Activated T-cell treated with anti-CD3 and anti-CD28 coated beads for 1 hour (primary cell): ENCODE measurements at regions not wholly inside any gene's neighbourhood (a gene's known extent, or its start where the extent isn't known, plus 50 kb on each side); places are given as distances from the start of the nearest gene placed in this dataset.

Source experiments
- DNase-seq: peaks from one replicate; pipeline ENCODE4 v3.0.0-alpha.2; 2020; ENCODE audit warnings: low read depth

DNA sequence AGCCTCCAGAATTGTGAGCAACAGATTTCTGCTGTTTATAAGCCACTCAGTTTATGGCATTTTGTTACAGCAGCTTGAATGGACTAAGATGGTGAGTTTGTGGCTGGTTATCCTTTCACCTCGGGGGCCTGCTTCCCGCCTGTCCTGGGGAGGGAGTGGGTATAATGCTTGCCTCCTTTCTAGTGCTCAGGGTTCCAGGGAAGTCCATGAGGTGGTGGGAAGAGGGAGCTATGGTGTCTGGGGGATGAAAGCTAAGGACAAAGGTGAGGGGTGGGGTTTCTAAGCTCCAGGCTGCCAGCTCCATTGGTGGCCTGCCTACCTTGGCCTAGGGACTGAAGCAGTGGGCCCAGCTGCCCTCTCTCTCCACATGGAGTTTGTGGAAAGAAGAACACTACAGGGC is 50.2 kb upstream of the SDK2 start:
- no peak for DNase-seq

DNA sequence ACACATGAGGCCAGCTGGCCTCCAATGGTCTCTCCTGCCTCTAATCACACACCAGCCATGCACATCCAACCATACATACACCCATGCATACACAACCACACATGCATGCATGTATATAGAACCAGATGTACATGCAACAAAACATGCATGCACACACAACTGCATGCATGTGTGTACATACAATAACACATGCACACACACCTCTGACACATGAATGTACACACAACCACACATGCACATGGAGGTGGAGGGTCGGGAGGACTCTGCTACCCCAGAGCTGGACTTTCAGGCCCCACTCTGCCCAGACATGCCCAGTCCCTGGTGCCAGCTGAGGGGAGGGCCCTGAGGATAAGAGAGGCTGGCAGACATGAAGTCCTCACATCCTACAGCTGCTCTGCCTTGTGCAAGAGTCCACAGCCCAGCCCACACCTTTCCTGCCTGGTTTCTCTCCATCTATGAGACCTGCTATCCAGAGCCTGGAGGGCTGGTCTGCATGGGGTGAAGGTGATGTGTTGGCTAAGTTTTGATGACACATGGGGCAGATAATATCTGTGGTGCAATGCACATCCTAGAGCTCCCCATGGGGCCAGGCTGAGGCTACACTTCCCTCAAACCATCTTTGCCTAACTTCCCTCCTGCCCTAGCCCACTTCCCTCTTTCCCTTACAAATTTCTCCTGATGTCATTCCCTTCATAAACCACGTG is 50.9 kb upstream of the SDK2 start:
- no peak for DNase-seq

DNA sequence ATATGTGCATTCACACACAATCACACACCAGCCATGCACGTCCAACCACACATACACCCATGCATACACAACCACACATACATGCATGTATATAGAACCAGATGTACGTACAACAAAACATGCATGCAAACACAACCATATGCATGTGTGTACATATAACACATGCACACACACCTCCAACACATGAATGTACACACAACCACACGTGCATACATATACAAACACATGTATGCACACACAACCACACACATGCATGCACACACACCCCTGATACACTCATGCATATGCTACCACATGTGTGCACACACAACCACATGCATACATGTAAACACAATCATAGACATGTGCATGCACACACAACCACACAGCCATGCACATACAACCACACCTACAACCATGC is 52.0 kb upstream of the SDK2 start:
- no peak for DNase-seq

DNA sequence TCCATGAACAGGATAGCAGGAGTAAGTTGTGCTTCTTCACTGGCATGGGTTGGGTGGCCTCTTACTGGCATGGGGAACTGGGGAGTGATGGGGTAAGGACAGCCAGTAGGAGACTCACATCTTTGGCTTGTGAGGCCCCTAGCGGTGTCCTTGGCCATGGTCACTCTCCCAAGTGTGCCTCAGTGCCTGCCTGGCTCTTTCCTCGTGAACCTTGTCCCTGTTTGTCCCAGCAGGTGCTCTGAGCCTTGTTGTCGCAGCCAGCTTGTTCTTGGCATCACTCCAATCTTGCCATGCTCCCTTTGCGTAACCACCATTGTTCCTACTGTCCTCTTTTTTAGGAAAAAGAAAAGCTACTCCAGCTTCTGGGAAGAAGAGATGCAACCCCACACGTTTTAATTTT is 53.6 kb upstream of the SDK2 start:
- DNase-seq: no peak

DNA sequence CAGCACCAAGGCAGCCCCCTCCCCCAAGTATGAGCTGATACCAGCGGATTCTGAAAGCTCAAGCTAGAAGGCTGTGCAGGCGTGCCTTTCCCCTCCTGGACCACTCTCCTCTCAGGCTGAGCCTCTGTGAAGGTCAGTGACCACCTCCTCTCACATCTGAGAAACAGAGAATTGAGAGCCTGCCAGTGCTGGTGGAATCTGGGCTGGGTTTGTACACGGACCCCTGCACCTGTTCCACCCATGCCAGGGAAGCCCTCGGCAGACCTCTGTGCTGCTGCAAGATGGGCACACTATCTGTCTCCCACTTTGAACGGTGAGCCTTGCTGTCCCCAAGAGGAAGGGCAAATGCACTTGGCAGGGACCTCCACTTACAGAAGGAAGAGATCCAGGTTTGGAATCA is 54.7 kb upstream of the SDK2 start:
- DNase-seq: no peak

DNA sequence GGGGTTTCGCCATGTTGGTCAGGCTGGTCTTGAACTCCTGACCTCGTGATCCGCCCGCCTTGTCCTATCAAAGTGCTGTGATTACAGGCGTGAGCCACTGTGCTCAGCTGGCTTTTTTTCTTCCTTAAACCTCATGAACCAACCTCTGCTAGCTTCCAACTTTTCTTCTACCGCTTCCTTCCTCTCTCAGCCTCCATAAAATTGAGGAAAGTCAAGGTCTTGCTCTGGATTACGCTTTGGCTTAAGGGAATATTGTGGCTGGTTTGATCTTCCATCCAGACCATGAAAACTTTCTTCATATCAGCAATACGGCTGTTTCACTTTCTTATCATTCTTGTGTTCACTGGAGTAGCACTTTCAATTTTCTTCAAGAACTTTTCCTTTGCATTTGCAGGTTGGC is 57.5 kb upstream of the SDK2 start:
- no peak for DNase-seq

DNA sequence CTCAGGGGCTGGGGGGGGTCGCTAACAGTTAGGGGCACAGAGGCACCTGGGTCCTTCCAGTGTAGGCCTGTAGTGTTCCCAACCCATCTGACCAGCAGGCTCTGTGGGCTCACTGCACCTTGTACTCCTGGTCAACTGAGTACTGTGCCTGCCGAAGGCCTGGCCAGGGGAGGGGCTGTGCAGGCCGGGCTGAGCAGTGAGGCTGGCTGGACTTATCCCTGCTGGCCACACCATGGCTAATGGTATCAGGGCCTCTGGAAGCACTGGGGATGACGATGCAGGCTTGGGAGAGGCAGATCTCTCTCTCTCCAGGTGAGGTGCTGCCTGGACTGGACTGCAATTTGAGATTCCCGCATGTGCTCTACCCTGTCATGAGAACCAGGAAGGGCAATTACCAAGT is 58.9 kb upstream of the SDK2 start:
- no peak for DNase-seq

DNA sequence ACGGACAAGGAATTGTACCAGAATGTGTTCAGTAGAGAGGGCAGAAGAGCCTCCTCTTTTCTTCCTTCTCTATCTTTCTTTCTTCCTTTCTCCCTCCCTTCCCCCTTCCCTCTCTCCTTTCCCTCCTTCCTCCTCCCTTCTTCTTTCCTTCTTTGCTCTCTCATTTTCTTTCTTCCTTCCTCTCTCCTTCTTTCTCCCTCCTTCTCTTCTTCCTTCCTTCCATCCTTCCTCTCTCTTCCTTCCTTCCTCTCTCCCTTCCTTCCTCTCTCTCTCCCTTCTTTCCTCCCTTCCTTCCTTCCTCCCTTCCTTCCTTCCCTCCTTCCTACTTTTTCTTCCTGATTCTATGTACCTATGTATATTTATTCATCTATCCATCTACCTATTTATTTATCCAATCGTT is 59.7 kb upstream of the SDK2 start:
- no peak for DNase-seq

DNA sequence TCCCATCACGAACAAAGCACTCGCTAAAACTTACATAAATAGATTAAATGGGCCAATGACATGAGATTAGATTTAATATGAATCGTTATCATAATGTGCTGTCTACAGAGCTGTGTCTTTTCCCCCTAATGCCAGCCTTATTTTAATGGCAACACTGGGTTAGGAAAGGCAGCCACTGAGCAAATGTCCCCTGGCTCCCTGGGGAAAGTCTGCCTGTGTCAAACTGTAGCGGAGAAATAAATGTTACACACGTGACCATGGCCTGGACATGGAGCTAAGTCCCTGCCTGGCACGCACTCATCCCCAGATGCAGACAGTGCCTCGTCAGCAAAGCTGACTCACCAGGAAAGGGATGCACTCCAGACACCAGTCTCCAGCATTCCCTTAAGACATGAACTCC is 61.3 kb upstream of the SDK2 start:
- no peak for DNase-seq

DNA sequence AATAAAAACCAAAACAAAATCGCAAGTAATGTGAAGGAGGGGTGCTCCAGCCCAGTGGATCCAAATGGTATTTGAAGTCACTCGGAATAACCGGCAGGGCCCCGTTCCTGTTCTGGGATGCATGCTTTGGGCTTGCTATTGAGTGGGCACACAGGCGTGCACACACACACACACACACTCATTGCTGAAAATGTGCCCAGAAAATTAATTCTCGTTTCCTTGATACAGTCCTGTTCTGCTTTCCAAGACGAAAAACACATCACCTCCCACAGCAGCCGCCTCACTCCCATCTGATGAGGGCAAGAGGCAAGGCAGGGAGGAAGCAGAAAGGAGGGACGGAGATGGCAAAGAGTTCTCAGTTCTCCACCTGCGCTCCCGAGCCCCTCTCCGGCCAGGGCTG is 62.2 kb upstream of the SDK2 start:
- no peak for DNase-seq

DNA sequence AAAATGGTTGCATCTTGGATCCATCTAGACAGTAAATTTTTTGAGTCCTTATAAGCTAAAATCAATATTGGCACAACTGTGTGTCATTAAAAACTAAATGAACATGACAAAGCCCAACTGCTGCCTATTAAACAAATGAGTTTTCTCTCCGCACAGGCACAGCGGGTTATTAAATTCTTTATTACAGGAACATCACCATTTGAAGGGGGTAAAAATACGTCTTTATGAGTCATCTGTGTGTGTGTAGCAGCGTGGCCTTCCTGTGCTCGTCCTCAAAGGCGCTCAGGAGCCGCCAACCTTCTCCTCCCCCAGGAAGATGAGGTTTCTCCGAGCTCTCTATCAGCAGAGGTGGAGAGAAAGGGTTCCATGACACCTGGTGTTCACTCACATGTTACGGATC is 62.6 kb upstream of the SDK2 start:
- DNase-seq: no peak

DNA sequence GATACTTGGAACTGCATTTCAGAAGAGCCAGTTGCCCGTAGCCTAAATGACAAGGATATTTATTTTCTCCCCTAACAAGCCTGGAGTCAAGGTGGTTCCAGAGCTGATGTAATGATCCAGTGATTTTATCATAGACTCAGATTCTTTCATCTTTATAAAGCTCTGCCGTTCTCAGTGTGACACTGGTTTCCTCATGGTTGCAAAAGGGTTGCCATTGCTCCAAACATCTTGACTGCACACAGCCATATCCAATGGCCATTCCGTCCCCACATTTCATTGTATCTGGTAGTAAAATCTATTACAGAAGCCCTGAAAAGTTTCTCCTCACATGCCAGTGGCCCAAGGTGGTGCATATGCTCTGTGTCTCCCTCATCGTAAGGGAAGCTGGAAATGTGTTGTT is 63.1 kb upstream of the SDK2 start:
- no peak for DNase-seq

DNA sequence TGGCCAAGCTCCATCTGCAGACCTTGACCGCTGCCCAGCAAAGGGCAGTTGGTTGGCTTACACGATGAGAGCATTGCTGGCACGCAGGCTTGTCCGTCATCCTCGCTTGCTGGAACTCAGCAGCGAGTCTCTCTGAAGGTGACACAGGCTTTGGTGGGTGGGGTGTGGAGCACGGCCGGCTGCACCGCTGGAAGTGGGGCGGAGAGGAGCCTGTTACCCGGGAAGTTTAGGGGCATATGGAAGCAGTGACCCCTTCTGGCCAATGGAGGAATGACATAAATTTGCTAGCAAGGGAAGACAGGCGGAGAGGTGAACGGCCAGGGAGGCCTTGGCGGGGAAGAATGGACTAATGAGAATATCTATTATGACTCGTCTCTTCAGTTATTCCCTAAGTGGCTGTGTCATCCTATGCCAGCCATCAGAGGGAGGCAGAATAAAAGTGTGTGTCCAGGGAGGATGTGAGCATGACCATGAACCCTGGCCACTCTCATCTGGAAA is 65.9 kb upstream of the SDK2 start:
- DNase-seq: peak; percentile 58

DNA sequence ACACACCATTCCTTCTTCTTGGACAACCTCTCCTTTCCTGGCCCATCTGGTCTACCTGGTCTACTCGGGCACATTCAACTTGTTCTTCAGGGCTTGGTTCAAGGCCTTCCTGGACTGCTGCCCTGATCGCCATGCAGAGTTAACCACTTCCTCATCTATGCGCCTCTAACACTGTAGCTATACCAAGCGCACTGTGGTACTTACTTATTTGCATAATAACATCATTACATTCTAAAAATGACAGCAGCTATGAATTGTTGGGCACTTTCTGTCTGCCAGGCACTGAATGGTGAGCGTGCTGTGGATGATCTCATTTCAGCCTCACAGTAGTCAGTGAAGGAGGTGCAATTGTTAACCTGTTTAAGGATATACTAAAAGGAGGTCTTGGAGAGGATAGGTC is 66.9 kb upstream of the SDK2 start:
- no peak for DNase-seq

DNA sequence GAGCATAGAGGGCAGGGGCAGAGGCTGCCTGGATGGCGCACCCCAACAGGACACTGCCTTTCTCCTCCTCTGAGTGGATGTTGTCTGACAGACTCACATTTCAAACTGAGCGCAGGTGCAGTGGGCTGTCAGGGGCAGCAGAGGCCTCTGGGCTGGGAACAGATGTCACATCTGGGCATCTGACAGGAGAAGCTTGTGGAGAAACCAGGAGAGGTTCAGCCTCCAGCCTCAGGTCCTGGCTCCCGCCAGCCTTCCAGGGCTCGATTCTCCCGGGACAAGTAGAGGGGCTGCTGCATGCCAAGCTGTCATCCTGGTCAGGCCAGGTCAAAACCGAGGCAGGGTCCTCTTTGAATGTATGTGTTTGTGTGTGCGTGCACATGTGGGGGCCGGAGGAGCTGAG is 67.7 kb upstream of the SDK2 start:
- DNase-seq: no peak

DNA sequence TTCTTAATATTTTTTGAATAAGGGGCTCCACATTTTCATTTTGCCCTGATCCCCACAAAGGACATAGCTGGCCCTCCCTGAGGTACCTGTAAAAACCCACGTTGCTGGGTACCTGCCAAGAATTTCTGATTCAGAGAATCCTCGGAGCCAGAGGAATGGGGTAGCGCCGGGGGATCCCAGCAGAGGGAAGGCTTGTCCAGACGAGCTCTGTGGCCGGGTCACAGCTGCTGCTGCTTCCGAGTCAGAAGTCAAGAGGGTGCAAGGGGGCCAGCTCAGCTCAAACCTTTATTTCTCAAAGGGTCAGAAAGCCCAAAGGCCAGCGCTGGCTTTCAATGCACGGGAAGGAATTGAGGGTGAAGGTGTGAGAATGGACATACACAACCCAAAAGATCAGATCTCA is 68.9 kb upstream of the SDK2 start:
- no peak for DNase-seq

DNA sequence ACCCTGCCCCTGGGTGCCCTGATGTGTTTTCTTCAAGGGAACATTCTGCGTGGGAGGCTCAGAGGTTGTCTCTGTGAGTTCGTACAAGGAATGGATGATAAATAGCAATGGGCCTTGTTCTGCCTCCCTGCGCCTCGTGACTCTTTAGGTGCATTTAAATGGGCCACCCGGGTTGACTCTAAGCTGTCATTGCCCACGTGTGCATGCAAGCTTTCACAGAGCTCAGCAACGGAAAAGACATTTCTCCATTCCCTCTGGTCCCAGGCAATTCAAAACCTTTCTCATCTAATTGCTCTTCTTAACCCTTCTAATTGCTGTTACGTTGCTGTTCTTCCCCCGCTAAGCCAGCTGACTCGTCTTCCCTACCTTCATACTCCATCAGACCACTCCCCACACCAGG is 71.5 kb upstream of the SDK2 start:
- DNase-seq: no peak

DNA sequence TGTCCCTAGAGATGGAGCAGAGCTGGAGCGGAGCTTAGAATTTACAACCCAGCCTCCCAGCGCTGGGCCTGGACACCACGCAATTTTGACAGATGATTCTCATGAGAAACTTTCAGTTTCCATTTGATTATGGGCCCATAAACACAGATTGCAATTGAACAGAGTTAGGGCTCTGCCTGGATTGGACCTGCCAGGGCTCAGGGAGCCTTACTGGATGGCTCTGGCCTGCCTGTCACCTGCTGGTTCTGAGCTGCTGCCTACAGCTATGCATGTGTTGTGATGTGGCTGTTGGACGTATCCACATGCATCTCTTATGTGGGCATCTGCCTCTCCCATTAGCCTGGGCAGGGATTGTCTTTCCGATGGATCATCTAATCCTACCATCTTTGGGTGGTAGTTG is 73.4 kb upstream of the SDK2 start:
- DNase-seq: no peak

DNA sequence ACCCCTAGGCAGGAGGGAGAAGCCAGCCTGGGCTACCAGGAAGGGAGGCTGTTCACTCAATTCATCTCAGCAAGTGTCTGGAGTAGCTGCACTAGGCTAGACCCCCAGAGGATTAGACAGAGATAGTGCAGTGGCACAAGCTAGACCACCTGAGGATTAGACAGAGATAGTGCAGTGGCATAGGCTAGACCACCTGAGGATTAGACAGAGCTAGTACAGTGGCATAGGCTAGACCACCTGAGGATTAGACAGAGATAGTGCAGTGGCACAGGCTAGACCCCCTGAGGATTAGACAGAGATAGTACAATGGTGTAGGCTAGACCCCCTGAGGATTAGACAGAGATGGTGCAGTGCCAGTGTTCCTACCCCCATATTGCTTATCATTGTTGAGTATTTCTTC is 74.1 kb upstream of the SDK2 start:
- DNase-seq: no peak

DNA sequence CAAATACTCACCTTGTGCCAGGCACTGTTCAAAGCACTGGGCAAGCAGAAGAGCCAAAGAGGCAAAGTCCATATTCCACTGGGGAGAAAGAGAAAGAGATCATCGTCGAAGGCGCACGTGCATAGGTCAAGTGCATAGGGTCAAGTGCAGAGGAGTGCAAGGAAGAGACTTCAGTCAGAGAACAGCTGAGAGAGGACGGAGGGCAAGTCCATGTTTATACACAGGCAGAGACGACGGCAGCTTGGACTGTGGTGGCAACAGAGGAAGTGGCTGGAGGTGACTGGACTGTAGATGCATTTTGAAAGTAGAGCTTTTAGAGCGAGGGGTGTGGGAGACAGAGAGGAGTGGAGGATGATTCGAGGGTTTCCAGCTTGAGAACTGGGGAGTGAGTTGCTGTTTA is 74.7 kb upstream of the SDK2 start:
- DNase-seq: no peak

DNA sequence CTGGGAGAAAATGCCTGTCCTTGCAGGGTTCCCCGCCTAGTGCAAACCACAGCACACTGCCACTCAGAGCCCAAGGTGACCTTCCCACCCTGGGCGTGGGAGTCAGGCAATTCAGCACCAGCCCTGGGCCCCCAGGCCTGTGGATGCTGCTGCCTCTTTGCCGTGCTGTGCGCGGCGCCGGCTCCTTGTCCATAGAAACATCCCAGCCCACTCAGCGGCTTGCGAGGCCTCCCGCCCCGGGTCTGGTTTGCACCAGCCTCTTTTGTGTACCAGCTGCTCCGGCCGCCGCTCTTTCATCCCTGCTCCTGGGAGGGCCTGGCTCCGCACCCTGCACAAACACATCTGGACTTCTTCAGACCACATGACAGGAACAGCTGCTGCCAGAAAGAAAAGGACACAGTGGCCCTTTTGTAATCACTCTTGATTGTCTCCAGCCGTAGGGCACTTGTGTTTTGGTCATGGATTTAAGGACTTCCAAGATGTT is 75.4 kb upstream of the SDK2 start:
- DNase-seq: no peak

DNA sequence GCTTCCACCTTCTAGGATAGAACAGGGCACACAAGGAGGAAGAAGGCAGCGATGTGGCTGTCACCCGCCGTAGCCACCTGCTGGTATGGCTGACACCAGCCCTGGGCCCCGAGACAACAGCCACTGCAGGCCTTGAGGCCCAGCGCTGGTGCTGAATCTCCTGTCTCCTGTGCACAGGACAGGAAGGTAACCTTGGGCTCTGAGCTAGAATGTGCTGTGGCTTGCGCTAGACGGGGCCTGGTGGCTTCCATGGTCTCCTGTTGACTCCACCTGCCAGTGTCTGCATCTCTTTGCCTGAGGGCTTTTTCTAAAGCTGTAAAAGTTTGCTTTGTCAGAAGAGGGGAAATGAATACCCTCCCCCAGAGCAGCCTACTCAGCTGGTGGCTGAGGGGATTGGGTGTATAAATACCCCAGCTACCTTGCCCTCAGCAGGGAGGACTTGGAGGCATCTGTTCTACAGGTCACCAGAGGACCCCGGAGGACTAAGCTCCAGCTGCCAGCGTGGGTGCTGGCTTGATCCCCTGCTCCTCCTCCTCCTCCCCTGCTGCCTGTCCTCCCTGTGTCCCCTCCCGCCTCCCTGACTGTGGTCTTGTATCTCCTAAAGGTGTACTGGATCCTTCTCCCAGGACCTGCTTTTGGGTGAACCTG is 76.1 kb upstream of the SDK2 start:
- DNase-seq: no peak

DNA sequence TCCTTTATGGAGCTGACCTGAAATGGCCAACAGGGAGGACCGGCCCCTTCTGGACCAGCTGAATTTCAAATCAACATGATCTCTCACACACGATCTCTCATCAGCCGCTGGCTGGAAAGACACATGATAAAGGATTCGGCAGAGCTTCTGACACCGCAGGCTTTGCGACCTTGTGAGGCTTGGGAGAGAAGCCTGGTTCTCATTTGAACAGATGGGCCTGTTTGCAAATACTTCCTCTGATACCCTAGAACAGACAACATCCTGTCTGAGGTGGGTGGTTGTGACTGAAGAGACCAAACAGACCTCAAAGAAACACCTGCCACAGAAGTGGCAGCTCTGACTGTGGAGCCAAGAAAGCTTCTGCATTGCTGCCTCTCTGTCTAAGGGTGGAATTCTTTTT is 77.9 kb upstream of the SDK2 start:
- peak; percentile 19 for DNase-seq

DNA sequence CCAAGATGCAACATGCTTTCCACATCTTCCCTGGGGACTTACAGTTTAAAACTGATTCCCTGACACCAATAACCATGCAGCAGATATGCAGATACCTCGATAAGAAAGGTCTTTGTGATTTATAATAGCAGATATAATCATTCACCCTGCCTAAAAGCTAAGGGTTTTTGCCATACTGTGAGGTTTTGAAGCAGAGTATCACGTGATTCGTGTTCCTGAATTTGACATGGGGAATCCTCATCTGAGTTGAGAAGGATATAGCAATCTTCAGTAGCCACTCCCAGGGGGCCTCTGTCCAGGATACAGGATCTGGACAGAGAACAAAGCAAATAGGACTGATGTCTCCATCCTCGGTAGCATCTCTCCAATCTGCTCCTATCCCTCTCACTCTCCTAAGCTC is 79.1 kb upstream of the SDK2 start:
- no peak for DNase-seq
